SK-N-SH (cell line): ENCODE measurements at regions not wholly inside any gene's neighbourhood (a gene's known extent, or its start where the extent isn't known, plus 50 kb on each side); places are given as distances from the start of the nearest gene placed in this dataset.

ENCODE experiments used
- EP300 ChIP-seq, 2 experiments: IDR thresholded peaks; 2 replicates each; pipeline versions ENCODE4 v1.4.0 to v1.6.1; 2012; ENCODE audit warnings: borderline replicate concordance in 1 of 2, low read depth in 1 of 2, low read length in 1 of 2
- MEF2A ChIP-seq: IDR thresholded peaks from 2 replicates; pipeline ENCODE4 v1.4.0; 2012; ENCODE audit warnings: low read depth, borderline replicate concordance
- POLR2AphosphoS5 ChIP-seq: IDR thresholded peaks from 2 replicates; pipeline ENCODE4 v1.6.1; 2012; ENCODE audit warnings: low read depth, low read length
- SMC3 ChIP-seq: IDR thresholded peaks from 2 replicates; pipeline ENCODE4 v1.6.1; 2012; ENCODE audit warnings: low read depth, low read length, improper control_type of control experiment
- TAF1 ChIP-seq: IDR thresholded peaks from 2 replicates; pipeline ENCODE4 v1.6.1; 2012; ENCODE audit warnings: low read depth, mild to moderate bottlenecking, low read length, moderate library complexity, borderline replicate concordance
- TF ChIP-seq, protein P1 (sequence below): fragments of 200-600 bp; sonication (generic); IDR thresholded peaks from 2 replicates; pipeline ENCODE4 v1.6.1; 2017; ENCODE audit warnings: antibody characterized with exemption, mild to moderate bottlenecking, moderate library complexity
- TF ChIP-seq, protein P2 (sequence below): IDR thresholded peaks from 2 replicates; pipeline ENCODE4 v1.6.1; 2012; ENCODE audit warnings: mild to moderate bottlenecking, low read depth, low read length, moderate library complexity
- TF ChIP-seq, protein P3 (sequence below): IDR thresholded peaks from 2 replicates; pipeline ENCODE4 v1.4.0; 2012; ENCODE audit warnings: low read depth

DNA sequence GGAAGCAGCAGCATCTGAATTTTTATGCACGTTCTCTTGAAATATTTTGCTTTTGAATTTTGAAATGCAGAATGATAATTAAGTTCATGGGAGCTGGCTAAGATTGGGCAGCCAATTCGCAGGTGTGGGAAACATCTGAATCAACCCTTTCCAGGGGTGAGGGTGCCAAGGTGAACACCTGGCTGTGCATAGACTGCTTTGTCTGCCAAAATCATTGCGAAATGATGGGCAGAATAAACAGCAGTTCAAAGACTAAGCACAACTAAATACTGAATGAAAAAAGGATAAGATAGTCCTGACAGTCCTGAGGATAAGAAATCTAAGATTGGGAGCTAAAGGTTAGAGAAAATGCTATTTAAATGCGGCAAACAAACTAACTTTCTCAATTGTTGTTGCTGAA is 813.3 kb upstream of the RAG2 start:
- TF ChIP-seq SMC3 (no peak), POLR2AphosphoS5 (no peak), MEF2A (no peak), TAF1 (no peak), EP300 (IDR thresholded peaks at IDR 0.05; ENCODE audit: borderline replicate concordance in 1 of 2, low read depth in 1 of 2, low read length in 1 of 2) (no peak)
- TF ChIP-seq, protein P1, sequence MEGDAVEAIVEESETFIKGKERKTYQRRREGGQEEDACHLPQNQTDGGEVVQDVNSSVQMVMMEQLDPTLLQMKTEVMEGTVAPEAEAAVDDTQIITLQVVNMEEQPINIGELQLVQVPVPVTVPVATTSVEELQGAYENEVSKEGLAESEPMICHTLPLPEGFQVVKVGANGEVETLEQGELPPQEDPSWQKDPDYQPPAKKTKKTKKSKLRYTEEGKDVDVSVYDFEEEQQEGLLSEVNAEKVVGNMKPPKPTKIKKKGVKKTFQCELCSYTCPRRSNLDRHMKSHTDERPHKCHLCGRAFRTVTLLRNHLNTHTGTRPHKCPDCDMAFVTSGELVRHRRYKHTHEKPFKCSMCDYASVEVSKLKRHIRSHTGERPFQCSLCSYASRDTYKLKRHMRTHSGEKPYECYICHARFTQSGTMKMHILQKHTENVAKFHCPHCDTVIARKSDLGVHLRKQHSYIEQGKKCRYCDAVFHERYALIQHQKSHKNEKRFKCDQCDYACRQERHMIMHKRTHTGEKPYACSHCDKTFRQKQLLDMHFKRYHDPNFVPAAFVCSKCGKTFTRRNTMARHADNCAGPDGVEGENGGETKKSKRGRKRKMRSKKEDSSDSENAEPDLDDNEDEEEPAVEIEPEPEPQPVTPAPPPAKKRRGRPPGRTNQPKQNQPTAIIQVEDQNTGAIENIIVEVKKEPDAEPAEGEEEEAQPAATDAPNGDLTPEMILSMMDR: no peak
- TF ChIP-seq, protein P2, sequence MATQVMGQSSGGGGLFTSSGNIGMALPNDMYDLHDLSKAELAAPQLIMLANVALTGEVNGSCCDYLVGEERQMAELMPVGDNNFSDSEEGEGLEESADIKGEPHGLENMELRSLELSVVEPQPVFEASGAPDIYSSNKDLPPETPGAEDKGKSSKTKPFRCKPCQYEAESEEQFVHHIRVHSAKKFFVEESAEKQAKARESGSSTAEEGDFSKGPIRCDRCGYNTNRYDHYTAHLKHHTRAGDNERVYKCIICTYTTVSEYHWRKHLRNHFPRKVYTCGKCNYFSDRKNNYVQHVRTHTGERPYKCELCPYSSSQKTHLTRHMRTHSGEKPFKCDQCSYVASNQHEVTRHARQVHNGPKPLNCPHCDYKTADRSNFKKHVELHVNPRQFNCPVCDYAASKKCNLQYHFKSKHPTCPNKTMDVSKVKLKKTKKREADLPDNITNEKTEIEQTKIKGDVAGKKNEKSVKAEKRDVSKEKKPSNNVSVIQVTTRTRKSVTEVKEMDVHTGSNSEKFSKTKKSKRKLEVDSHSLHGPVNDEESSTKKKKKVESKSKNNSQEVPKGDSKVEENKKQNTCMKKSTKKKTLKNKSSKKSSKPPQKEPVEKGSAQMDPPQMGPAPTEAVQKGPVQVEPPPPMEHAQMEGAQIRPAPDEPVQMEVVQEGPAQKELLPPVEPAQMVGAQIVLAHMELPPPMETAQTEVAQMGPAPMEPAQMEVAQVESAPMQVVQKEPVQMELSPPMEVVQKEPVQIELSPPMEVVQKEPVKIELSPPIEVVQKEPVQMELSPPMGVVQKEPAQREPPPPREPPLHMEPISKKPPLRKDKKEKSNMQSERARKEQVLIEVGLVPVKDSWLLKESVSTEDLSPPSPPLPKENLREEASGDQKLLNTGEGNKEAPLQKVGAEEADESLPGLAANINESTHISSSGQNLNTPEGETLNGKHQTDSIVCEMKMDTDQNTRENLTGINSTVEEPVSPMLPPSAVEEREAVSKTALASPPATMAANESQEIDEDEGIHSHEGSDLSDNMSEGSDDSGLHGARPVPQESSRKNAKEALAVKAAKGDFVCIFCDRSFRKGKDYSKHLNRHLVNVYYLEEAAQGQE: no peak
- TF ChIP-seq, protein P3, sequence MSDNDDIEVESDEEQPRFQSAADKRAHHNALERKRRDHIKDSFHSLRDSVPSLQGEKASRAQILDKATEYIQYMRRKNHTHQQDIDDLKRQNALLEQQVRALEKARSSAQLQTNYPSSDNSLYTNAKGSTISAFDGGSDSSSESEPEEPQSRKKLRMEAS: no peak
